Renal pelvis (tissue), 1 donor: ENCODE measurements at regions not wholly inside any gene's neighbourhood (a gene's known extent, or its start where the extent isn't known, plus 50 kb on each side); places are given as distances from the start of the nearest gene placed in this dataset.
"Not testable (repeated sequence)": the region's sequence is repeated elsewhere in the genome, so short reads cannot be mapped to it uniquely, and the experiment has no call there.

Experiments used
- DNase-seq: peaks from one replicate; pipeline ENCODE4 v3.0.0-alpha.2; 2013

DNA sequence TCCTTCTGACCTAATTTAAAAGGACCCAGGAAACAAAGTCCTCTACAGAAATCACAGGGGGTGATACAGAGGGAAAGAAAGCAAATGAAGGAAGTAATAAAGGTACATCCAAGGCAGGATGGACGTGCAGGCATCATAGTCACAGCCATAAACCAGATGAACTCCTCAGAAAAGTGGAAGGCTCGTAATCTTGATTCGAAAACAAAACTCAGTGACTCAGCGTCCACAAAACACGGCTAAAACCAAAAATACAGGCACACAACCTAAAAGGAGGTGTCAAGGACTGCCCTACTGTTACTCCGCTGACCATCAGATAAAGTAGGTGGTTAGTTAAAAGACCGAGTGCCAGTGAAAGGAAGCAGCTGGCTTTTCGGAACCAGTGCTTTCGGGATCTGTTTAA lies 81.5 kb downstream of the TRIM69 start:
- not testable (repeated sequence) for DNase-seq

DNA sequence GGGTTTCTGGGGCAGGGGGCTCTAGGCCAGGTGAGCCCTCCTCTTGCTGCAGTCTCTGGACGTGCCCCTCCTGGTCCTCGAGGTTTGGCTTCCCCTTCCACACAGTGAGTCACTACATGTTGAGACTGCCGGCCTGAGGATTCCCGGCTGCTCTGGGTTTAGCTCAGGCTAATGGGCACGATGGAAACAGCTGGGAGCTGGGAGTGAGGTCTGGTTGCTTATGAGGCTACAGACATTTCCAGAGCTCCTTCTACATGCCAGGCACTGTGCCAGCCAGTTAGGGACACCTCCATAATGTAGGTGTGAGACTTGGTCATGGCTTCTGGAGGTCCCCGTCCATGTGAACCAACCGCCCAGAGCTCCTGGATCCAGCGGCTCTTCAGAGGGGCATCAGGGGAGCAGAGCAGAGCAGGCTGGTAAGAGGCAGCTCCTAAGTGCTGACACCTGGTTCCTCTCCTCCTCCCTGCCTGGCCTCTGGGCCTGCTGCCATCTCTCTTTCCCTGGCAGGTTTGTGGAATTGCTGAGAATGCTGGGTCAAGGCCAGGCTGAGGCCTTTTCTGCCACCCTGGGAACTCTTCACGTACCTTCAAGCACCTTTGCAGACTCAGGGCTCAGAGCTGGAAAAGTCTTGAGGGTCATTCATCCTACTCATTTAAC lies 83.1 kb downstream of the TRIM69 start:
- DNase-seq, result not testable (repeated sequence)

DNA sequence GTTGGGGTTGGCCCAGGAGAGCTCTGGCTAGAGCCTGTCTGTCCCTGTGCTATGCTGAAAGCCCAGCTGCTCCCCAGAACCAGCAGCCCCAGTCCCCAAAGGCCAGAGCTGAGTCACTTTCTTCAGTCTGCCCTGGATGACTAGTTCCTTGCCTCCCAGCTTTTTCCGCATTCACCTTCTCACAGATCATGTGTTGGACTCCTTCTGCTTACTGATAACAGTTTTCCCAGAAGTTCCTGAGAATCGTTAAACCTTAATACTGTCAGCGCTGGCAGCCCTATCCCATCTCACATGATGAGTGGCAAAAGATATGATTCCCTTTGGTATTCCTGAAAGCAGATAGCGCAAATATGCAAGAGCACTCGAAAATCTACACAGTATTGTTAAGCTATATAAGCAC lies 84.2 kb downstream of the TRIM69 start:
- not testable (repeated sequence) for DNase-seq

DNA sequence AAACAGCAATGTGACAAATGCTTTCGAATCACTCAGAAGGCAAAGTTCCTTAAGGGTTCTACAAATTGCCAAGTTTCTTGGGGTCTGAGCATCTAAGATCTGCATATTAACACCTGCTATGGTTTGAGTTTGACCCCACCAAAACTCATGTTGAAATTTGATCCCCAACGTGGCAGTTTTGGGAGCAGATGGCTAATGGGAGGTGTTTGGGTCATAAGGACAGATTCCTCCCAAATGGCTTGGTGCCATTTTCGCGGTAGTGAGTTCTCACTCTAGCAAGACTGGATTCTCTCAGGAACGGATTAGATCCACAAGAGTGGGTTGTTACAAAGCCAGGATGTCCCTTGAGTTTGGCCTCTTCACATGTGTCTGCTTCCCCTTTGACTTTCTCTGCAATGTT lies 84.6 kb downstream of the TRIM69 start:
- DNase-seq, result not testable (repeated sequence)

DNA sequence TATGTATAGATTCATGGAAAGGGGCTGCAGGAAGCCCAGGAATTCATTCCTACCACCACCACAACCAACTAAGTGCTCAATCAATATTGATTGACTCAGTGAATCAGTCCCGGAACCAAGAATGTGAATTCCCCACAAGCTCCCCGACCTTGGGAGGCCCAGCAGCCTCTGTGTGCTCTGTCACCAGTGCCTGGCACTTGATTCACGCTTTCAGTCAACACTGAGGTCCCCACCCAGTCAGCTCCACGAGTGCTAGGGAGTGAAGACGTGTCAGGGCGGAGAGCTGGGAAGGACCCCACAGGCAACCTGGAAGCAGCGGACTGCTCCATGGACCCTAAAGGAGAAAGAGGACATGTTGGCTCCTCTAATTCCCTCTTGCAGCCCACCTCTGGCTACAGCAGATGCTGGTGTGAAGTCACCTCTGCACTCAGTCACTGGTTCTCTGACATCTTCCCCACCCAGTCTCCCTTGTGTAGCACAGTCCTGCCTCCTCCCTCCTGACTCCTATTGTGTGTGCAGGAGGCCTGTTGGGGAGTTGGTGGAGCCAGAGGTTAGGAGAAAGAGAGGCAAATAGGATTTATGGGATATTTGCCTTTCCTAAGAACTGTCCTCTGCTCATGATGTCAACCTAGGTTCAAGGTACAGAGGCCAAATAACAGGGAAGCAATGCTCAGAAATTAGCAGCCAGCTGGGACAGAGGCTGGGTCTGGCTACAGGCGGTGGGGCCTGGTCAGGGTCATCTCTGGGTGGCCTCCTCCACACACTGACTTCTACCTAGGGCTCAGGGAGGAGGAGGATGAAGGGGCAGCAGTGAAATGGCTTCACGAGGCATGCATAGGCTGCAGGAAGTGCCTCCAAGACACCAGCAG lies 88.2 kb downstream of the TRIM69 start:
- DNase-seq, result not testable (repeated sequence)

DNA sequence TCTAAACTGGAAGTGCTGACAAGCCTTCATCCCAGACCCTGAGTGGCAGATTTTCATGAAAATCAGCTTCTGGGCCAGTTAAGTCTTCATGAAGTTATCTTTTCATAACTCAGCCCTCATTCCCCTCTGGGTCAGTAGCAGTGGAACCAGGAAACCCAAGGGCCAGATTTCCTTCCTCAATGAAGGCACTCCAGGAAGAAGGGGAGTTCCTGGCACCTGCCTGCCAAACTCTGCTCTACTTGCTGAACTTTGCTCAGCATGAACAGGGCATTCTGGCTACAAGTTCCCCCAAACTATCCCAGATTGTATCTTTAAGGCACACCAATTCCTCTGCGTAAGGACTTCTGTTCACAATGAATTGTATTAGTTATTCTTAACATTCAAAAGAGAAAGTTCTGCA lies 90.3 kb downstream of the TRIM69 start:
- DNase-seq, result not testable (repeated sequence)

DNA sequence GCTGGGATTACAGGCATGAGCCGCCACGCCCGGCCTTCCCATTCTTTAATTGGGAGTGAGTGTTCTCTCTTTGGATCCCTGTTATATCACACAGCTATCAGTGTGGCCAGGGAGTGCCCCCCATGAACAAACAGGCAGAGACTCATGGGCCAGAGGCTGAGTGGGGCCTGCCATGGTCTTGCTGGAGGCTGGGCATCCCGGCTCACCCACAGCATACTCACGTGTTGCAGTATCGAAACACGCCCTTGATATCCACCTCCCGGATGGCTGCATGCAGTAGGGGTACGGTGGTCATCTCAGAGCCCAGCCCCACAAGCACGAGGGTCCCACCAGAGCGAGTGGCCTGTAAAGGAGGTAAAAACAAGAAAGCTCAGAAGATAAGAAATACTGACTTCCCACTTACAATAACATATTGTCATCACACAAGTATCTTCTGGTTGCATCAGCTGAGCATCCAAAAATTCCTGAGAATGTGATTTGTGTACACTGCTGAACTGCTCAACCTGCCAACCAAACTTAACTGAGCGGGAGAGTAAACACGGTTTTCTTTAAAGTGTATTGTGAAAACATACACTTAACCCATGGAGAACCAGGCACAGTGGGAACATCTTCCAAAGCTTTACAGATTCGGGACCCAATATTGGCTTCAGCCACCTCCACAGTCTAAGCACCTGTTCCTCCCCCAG lies 92.0 kb downstream of the TRIM69 start:
- DNase-seq, result not testable (repeated sequence)

DNA sequence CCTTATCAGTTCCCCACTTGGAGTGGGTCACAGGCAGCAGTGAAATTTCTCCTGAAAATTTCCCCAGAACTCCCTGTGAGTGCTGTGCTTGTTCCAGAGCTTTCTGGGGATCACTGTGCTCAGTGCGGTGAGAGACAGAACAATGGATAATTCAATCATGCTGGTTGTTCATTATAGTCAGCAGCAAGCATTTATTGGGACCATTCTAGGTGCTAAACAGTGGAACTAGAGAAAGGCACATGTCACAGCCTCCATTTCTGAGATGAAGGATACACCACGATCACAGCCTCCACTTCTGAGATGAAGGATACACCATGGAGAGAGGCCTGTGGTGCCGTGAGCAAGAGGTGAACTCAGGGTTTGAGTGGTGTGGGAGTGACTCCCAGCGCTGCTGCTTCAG lies 92.8 kb downstream of the TRIM69 start:
- not testable (repeated sequence) for DNase-seq

DNA sequence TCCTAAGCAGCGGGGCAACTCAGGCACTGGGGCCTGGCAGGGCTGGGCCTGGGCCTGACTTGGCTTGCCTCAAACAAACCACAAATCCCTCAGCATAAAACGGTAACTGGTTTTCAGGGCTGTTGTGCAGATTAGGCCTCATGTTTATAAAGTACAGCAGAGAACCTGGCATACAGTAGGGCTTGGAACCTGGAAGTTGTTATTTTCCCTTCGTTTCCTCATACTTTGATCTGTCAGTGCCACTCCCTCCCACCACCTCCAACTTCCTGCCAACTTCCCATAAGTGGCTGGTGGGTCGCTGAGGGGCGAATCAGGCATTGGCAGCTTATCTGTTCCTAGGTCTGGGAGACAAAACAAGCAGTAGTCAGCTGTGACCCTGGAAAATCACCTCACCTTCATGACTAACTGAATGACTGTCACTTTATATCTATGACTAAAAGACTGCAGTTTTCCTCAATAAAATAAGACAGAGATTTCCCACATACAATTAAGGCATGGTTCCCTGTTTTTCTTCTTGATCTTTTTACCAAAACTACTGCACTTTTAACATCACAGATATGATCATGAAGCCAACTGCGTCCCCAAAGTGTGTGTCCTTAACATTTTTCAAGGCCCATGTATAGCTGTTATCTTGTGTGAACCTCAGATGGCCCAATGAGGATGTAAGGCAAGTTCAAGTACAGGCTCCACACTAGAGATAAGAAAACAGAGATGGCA lies 94.5 kb downstream of the TRIM69 start:
- not testable (repeated sequence) for DNase-seq

DNA sequence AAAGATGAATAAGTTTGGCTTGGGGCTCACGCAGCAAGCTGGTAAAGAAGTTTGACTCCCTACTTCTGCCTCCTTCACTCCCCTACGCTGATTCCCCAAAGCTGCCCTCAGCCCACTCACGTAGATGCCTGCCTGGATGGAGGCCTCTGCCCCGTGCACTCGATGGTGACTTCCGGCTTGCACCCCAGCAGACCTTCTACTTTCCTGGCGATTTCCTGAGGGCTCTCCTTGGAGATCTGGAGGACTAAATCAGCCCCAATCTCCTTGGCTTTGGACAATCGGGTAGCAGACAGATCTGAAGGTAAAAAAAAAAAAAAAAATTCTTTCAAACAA lies 95.0 kb downstream of the TRIM69 start:
- DNase-seq, result not testable (repeated sequence)

DNA sequence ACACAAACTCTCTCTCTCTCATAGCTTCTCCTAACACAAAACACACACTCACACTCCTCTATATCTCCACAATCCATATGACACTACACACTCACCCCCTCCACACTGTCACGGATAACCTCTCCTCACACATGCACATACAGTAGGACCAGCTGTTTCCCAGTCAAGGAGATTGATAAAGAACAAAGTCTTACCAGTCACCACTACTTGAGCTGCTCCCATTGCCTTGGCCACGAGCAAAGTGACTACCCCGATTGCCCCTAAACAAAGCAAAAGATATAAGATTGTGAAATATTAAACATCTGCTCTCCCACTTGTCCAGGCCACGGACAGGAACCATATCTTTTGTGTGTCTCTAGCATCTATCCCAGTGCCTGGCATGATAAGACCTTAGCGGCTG lies 95.8 kb downstream of the TRIM69 start:
- DNase-seq, result not testable (repeated sequence)

DNA sequence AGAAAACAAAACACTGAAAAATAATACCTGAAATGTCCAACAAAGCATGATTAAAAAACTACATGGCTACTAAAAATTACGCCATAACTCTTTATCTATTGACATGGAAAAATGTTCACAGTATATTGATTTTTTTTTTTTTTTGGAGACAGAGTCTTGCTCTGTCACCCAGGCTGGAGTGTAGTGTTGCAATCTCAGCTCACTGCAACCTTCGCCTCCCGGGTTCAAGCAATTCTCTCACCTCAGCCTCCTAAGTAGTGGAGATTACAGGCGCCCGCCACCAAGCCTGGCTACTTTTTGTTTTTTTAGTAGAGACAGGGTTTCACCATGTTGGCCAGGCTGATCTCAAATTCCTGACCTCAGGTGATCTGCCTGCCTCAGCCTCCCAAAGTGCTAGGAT lies 96.8 kb downstream of the TRIM69 start:
- DNase-seq, result not testable (repeated sequence)

DNA sequence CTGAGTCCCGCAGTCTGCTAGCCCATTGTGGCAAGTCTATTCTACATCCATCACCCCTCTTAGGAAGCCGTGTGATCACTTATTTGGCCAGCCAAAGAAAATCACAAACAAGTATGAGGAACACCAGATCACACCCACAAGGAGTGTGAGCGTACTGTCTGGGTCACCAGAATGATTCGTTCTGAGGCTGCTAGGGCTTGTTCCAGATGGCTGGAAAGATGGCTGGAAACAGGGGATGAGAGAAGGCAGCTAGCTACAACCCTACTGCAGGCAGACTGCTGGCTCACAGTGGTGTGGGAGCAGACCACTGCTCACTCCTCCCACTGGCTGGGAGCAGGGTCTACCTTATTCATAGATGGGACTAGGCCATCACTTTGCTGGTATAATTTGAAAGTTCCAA lies 97.4 kb downstream of the TRIM69 start:
- not testable (repeated sequence) for DNase-seq

DNA sequence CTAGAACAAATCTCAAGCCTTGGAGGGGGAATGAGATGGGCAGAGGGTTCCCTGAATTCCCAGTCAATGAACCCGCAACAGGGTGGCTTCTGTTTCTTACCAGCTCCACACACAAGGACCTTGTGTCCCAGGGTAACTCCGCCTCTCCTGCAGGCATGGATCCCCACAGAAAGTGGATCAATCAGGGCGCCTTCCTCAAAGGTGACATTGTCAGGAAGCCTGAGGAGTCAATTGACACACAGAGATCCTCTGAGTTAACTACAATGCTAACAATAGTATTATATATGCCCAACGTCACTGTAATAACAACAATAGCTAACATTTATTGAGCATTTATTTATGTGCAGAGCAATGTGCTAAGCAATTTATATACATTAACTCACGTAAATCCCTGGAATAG lies 98.8 kb downstream of the TRIM69 start:
- not testable (repeated sequence) for DNase-seq

DNA sequence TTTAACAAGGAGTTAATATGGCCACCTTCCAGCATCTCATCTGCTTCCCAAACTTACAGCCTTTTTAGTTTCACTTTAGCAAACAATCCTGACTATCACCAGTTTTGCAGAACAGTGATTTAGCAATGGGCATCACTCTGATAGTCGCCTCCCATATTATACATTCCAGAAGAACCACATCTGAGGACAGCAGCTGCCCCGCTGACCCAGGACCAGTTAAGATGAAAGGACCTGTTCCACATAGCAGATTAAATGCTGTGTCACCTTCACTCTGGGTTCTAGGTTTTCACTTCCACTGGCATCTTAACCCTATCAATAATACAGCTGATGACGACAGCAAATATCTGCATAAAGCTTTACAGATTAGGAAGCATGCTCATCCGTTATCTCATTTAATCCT lies 99.8 kb downstream of the TRIM69 start:
- no peak for DNase-seq

DNA sequence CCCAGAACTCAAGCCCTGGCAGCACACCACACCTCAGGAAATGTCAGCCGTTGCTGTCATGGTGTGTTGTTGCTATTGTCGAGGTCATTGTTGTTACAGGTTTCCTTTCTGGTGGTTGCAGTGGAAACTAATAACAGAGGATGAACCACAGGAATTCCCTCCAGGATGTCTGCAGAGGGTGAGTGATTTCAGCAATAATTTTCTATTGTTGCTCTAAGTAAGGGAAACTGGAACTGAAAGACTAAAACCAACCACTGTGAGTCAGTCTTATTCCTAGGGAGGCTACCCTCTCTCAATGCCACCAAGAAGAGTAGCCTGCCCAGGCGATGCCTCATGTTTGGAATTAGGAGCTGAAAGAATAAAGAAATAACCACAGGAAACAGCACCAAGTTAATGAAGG lies 102.6 kb downstream of the TRIM69 start:
- DNase-seq, result not testable (repeated sequence)

DNA sequence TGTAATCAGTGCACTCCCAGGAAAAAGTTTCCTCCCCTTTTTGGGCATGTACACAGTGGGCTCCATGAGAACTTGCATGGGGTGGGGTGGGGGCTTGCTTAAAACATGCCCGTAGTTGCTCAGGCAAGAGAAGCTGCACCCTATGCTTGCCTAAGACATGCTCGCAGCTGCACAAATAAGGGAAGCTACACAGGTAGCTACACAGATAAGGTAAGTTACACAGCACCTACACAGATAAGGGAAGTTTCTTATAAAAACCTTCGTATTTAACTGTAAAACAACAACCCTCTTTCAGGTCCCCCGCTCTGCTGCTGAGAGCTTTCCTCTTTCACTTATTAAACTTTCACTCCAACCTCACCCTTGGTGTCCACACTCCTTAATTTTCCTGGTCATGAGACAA lies 105.4 kb downstream of the TRIM69 start:
- not testable (repeated sequence) for DNase-seq

DNA sequence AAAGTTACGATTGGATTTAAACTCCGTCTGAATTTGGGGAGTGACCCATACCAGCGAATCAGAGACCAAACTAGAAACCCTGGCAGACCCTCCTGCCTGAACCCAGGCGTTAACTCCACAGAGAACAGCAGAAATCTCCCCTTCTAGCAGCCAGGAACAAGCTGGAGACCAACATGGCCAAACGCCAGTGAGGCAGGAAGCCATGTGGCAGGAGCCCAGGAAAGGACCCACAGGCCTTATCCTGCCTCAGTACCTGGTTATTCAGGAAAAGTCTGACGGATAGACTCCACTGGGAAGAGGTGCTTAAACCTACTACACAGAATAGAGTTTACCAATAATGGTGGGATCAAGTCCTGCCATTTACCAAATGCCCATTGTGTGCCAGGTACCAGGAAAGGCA lies 106.6 kb downstream of the TRIM69 start:
- DNase-seq, result not testable (repeated sequence)

DNA sequence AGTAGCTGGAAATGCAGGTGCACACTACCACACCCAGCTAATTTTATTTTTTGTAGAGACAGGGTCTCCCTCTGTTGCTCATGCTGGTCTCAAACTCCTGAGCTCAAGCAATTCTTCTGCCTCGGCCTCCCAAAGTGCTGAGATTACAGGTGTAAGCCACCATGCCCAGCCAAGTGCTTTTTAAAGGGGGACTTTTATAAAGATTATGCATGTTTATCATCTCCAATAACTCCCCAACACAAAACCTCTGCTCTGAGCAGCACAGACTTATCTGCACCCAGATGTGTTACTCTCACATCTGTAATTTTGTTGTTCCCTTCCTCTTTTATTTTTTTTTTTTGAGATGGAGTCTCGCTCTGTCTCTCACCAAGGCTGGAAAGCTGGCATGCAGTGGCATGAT lies 108.6 kb downstream of the TRIM69 start:
- DNase-seq, result not testable (repeated sequence)

DNA sequence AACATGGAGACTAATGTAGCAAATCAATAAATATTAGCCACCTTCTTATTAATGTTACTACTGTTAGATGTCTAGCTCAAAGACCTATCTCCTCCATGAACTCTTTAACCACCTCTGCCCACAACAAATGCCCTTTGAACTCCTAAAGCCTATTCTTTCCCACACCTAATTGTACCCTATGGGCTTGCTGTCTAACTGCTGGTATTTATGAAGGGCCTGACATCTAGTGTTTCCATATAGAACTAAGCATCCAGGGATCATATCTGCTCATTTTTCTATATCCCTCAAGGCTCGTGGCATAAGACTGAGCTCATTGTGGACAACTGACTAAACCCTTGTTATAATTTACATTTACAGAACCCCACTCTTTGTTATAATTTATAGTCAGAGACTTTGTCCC lies 109.8 kb downstream of the TRIM69 start:
- DNase-seq, result not testable (repeated sequence)

DNA sequence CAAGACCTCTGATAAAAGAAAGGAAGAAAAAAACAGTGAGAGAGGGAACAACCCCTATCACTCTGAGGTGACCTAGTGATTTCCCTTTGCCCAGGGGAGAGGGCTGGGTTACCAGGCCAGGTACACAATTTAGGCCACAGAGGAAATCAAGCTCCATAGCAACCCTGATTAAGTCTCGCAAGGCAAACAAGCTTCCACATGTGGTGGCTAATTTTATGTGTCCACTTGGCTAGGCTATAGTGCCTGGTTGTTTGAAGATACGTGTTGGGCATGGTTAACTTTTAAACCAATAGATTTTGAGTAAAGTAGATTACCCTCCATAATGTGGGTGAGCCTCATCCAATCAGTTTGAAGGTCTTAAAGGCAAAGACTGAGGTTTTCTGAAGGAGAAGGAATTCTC lies 108.9 kb upstream of the TERB2 start:
- DNase-seq, result not testable (repeated sequence)

DNA sequence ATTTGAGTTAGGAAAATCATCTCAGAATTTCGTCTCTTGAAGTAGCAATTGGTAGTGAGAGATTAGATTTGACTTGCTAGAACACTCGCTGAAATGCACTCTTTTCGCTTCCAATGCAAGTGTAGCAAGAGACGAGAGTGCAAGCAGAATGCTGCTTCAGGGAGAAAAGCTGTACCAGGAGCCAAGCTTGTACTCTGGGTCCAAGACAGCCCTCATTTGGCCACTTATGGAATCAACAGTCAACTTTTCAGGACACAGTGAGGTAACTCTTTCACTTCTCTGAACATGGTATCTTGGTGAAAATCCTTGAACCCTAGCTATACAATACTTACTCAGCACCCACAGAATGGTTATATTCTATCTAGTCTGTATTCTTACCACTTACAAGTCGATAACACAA lies 107.6 kb upstream of the TERB2 start:
- DNase-seq, result not testable (repeated sequence)
